Renal cortex interstitium (tissue), 11 donors: ENCODE measurements at regions not wholly inside any gene's neighbourhood (a gene's known extent, or its start where the extent isn't known, plus 50 kb on each side); places are given as distances from the start of the nearest gene placed in this dataset.
A peak's percentile ranks its signal among the peaks of the same experiment; 100 is the strongest.

ENCODE experiments used
- DNase-seq, 11 donors: peaks; one replicate each; pipeline ENCODE4 v3.0.0-alpha.2; 2013; ENCODE audit warnings: low read depth in 9 of 11, low spot score in 4 of 11; ENCODE audit errors: extremely low read depth in 1 of 11

- no peak for DNase-seq
These were observed 140.3 kb downstream of the NDUFA10 start for GRCh38 chr2:239884875-239885274.

- no peak for DNase-seq
These were observed 141.1 kb downstream of the NDUFA10 start for GRCh38 chr2:239884051-239884405.

- DNase-seq: no peak
These were observed 141.7 kb downstream of the NDUFA10 start for GRCh38 chr2:239883326-239884050.

- DNase-seq: no peak
These were observed 142.4 kb downstream of the NDUFA10 start for GRCh38 chr2:239882781-239883180.

- peak in 6 of 11 donors; percentile 40 to 58 (median 46) for DNase-seq
These were observed 142.8 kb downstream of the NDUFA10 start for GRCh38 chr2:239882331-239882732.

GRCh38 chr2:239881561-239882320, 143.4 kb downstream of the NDUFA10 start:
- peak in 5 of 11 donors; percentile 18 to 39 (median 31) for DNase-seq

GRCh38 chr2:239881031-239881471, 144.1 kb downstream of the NDUFA10 start:
- DNase-seq: no peak

- no peak for DNase-seq
These were observed 144.7 kb downstream of the NDUFA10 start for GRCh38 chr2:239880396-239880795.

- DNase-seq: no peak
These were observed 145.6 kb downstream of the NDUFA10 start for GRCh38 chr2:239879423-239880084.

GRCh38 chr2:239878686-239879085, 146.5 kb downstream of the NDUFA10 start:
- no peak for DNase-seq

GRCh38 chr2:239876948-239877289, 148.2 kb downstream of the NDUFA10 start:
- no peak for DNase-seq

GRCh38 chr2:239876271-239876947, 148.7 kb downstream of the NDUFA10 start:
- no peak for DNase-seq

- no peak for DNase-seq
These were observed 150.3 kb downstream of the NDUFA10 start for GRCh38 chr2:239874636-239875356.

GRCh38 chr2:239873656-239874635, 151.2 kb downstream of the NDUFA10 start:
- no peak for DNase-seq

GRCh38 chr2:239871481-239872435, 153.4 kb downstream of the NDUFA10 start:
- DNase-seq: no peak

GRCh38 chr2:239870863-239871262, 154.3 kb downstream of the NDUFA10 start:
- no peak for DNase-seq

GRCh38 chr2:239870276-239870675, 154.9 kb downstream of the NDUFA10 start:
- no peak for DNase-seq
